ENCODE measurements at regions not wholly inside any gene's neighbourhood (a gene's known extent, or its start where the extent isn't known, plus 50 kb on each side); places are given as distances from the start of the nearest gene placed in this dataset.

GRCh38 chr4:12586242-12587006 lies 897.7 kb downstream of the RAB28 start:
- no peak for TF ChIP-seq CEBPB (IDR thresholded peaks at IDR 0.05; ENCODE audit: low read depth, low read length)
- TF ChIP-seq SMC3 (IDR thresholded peaks at IDR 0.05; ENCODE audit: low read depth, low read length): no peak
- TF ChIP-seq RCOR1 (IDR thresholded peaks at IDR 0.05; ENCODE audit: insufficient replicate concordance, low read length): no peak
- no peak for TF ChIP-seq MXI1 (IDR thresholded peaks at IDR 0.05; ENCODE audit: borderline replicate concordance, low read depth, low read length)
- TF ChIP-seq CTCF (conservative IDR thresholded peaks at IDR 0.05; ENCODE audit: low read depth, low read length): no peak
- H3K23ac ChIP-seq (ENCODE audit: low read depth, low read length): no peak overlapping the region
- H3K4ac ChIP-seq (ENCODE audit: low read depth, low read length): no peak overlapping the region
- no peak overlapping the region for H3K18ac ChIP-seq (ENCODE audit: low read depth, low read length)
- H3K36me3 ChIP-seq (ENCODE audit: control insufficient read depth, insufficient read depth, low read length): no peaks in the 10 kb centered on the region
- in situ Hi-C loops (cut with MboI; ENCODE audit: low sequenced_read_pairs): no loop called here
- H3K4me1 ChIP-seq (ENCODE audit: control insufficient read depth, insufficient read depth, low read length): no peaks in the 10 kb centered on the region
- dilution Hi-C loops (cut with HindIII; ENCODE audit: low sequenced_read_pairs, unreplicated experiment): no loop called here
- ATAC-seq (ENCODE audit: low read depth): no peak
- H4K5ac ChIP-seq (ENCODE audit: low read depth, low read length): no peak overlapping the region
- no peak overlapping the region for H3K56ac ChIP-seq (ENCODE audit: extremely low read depth, insufficient read depth, low read length)
- H4K20me1 ChIP-seq (ENCODE audit: insufficient read depth, low read length): no peaks in the 10 kb centered on the region
- H2BK5ac ChIP-seq (ENCODE audit: low read depth, low read length, poor library complexity, severe bottlenecking): no peak overlapping the region
- no peak overlapping the region for H3K4me3 ChIP-seq (ENCODE audit: insufficient read depth, low read depth, low read length)
- H3K79me1 ChIP-seq (ENCODE audit: low read depth in 1 of 2, low read length in 2 of 2): no peaks in the 10 kb centered on the region
- H3K4me2 ChIP-seq (ENCODE audit: low read depth, low read length): no peak overlapping the region
- no TSS peak for BruUV-seq (replicated peaks)
- no peak overlapping the region for H4K91ac ChIP-seq (ENCODE audit: insufficient read depth, low read depth, low read length)
- H3K27ac ChIP-seq (ENCODE audit: insufficient read depth, low read length): no peak overlapping the region
- H3K9me1 ChIP-seq (ENCODE audit: insufficient read depth, low read length): no peaks in the 10 kb centered on the region
- H3K9ac ChIP-seq (ENCODE audit: low read depth, low read length): no peak overlapping the region
- H2AK5ac ChIP-seq (ENCODE audit: low read depth, low read length): no peak overlapping the region
- ChIA-PET CTCF (no interaction called here), POLR2A (ENCODE audit: unreplicated experiment) (no interaction called here)
- intact Hi-C loops (cut with micrococcal nuclease): no loop called here
- no peak overlapping the region for H4K8ac ChIP-seq (ENCODE audit: low read depth in 2 of 2, low read length in 2 of 2)
- WGBS, 2 experiments (ENCODE audit: extremely low coverage in 2 of 2, insufficient read length in 1 of 2): no CpG with 5 or more reads among the region's 6 CpGs
- no peak for DNase-seq
- peaks cover 2% of the 10 kb centered on the region; the same call in 1 of the 2 replicates for H3K9me3 ChIP-seq (ENCODE audit: control insufficient read depth, insufficient read depth, low read length)
- H2AFZ ChIP-seq (replicated peaks; ENCODE audit: low read length, poor library complexity): no peak overlapping the region
- no peak overlapping the region for H2AK9ac ChIP-seq (replicated peaks; ENCODE audit: low read depth, low read length, poor library complexity)
- H3K27me3 ChIP-seq (ENCODE audit: control insufficient read depth, insufficient read depth, low read length): no peaks in the 10 kb centered on the region
- no peak overlapping the region for H2BK120ac ChIP-seq (ENCODE audit: low read depth, low read length)
- H3K14ac ChIP-seq (replicated peaks; ENCODE audit: low read depth, low read length): no peak overlapping the region
- H2BK20ac ChIP-seq (ENCODE audit: low read depth, low read length): no peak overlapping the region
- H2BK15ac ChIP-seq (ENCODE audit: low read depth, low read length): no peak overlapping the region
